Keratinocyte (primary cell): ENCODE measurements at regions not wholly inside any gene's neighbourhood (a gene's known extent, or its start where the extent isn't known, plus 50 kb on each side); places are given as distances from the start of the nearest gene placed in this dataset.

ENCODE experiments used
- DNase-seq: peaks from one replicate; pipeline ENCODE4 v3.0.0-alpha.2; 2011; ENCODE audit warnings: low read depth, missing footprints, low spot score
- FAIRE-seq: peaks from 2 replicates; lab custom pipeline; 2011; peaks lifted over from hg19 to GRCh38; lab: Jason Lieb, UNC
- H2AFZ ChIP-seq: 2 replicates; pipeline ENCODE4 v1.6.0; 2012; ENCODE audit warnings: low read length, control low read depth, inconsistent platforms; ENCODE audit not compliant: control insufficient read depth
- H3K27ac ChIP-seq: 2 replicates; pipeline ENCODE4 v1.5.1; 2011; ENCODE audit warnings: low read length; ENCODE audit not compliant: control insufficient read depth, insufficient read depth
- H3K27me3 ChIP-seq: 3 replicates; pipeline ENCODE4 v1.6.0; 2011; ENCODE audit warnings: low read length; ENCODE audit not compliant: control insufficient read depth, insufficient read depth; ENCODE audit errors: extremely low read depth
- H3K36me3 ChIP-seq, 2 experiments: 2 replicates in 1 of 2; 3 replicates in 1 of 2; pipeline ENCODE4 v1.5.1; 2011; ENCODE audit warnings: low read length in 2 of 2, mild to moderate bottlenecking in 1 of 2; ENCODE audit not compliant: control insufficient read depth in 2 of 2, insufficient read depth in 2 of 2; ENCODE audit errors: extremely low read depth in 1 of 2
- H3K4me1 ChIP-seq: 3 replicates; pipeline ENCODE4 v1.5.1; 2011; ENCODE audit warnings: low read length; ENCODE audit not compliant: control insufficient read depth, insufficient read depth; ENCODE audit errors: extremely low read depth
- H3K4me2 ChIP-seq: 3 replicates; pipeline ENCODE4 v1.6.0; 2011; ENCODE audit warnings: low read depth, low read length; ENCODE audit not compliant: control insufficient read depth, insufficient read depth; ENCODE audit errors: extremely low read depth
- H3K4me3 ChIP-seq, 3 experiments: fragments of 200-600 bp in 1 of 3; sonication (generic) in 1 of 3; 2 replicates in 2 of 3; 3 replicates in 1 of 3; pipeline ENCODE4 v1.5.1; 2011 to 2016; ENCODE audit warnings: low read length in 3 of 3, mild to moderate bottlenecking in 3 of 3, control low read depth in 2 of 3, inconsistent platforms in 1 of 3, low read depth in 1 of 3, mixed read lengths in 1 of 3, mixed run types in 1 of 3, moderate library complexity in 1 of 3; ENCODE audit not compliant: control insufficient read depth in 2 of 3, insufficient read depth in 2 of 3; ENCODE audit errors: extremely low read depth in 1 of 3
- H3K79me2 ChIP-seq: 2 replicates; pipeline ENCODE4 v1.6.0; 2012; ENCODE audit warnings: low read length; ENCODE audit not compliant: control insufficient read depth, insufficient read depth
- H3K9ac ChIP-seq: 3 replicates; pipeline ENCODE4 v1.6.0; 2011; ENCODE audit warnings: low read length; ENCODE audit not compliant: control insufficient read depth, insufficient read depth; ENCODE audit errors: extremely low read depth
- H3K9me1 ChIP-seq: 3 replicates; pipeline ENCODE4 v1.6.0; 2011; ENCODE audit warnings: low read length; ENCODE audit not compliant: control insufficient read depth, insufficient read depth; ENCODE audit errors: extremely low read depth
- H3K9me3 ChIP-seq: 2 replicates; pipeline ENCODE4 v1.5.1; 2012; ENCODE audit warnings: low read depth, low read length; ENCODE audit not compliant: control insufficient read depth
- H4K20me1 ChIP-seq: 3 replicates; pipeline ENCODE4 v1.6.0; 2011; ENCODE audit warnings: low read length; ENCODE audit not compliant: control insufficient read depth, insufficient read depth; ENCODE audit errors: extremely low read depth
- CTCF ChIP-seq, 3 experiments: IDR thresholded peaks in 1 of 3; conservative IDR thresholded peaks in 1 of 3; optimal IDR thresholded peaks in 1 of 3; 2 replicates in 2 of 3; 3 replicates in 1 of 3; pipeline versions ENCODE3 to v1.5.1; 2011; ENCODE audit warnings: low read length in 3 of 3, mild to moderate bottlenecking in 3 of 3, moderate library complexity in 2 of 3, control low read depth in 1 of 3, inconsistent platforms in 1 of 3; ENCODE audit not compliant: insufficient read depth in 2 of 3; ENCODE audit errors: extremely low read depth in 1 of 3
- EZH2 ChIP-seq: IDR thresholded peaks from one replicate; pipeline ENCODE4 v1.6.1; 2012; ENCODE audit warnings: inconsistent platforms, mild to moderate bottlenecking, low read length, moderate library complexity
- dilution Hi-C: fragments of 300-500 bp; cut with MboI; formaldehyde crosslinking; loops from one replicate; pipeline ENCODE4 v1.7.0; 2020; ENCODE audit warnings: low sequenced_read_pairs; ENCODE audit not compliant: extremely low pct_ligation_motif_present

- H3K4me1 ChIP-seq = no peaks in the 10 kb centered on the region
- no peaks in the 10 kb centered on the region for H3K9me3 ChIP-seq
- H2AFZ ChIP-seq = no peak overlapping the region
- no peaks in the 10 kb centered on the region for H3K36me3 ChIP-seq
- H3K27ac ChIP-seq = no peak overlapping the region
- dilution Hi-C loops = no loop called here
- TF ChIP-seq EZH2 (no peak), CTCF (optimal IDR thresholded peaks at IDR 0.05 in 1 of 3, IDR thresholded peaks at IDR 0.05 in 1 of 3, conservative IDR thresholded peaks at IDR 0.05 in 1 of 3; ENCODE audit: extremely low read depth in 1 of 3, insufficient read depth in 2 of 3, low read length in 3 of 3) (no peak)
- DNase-seq = no peak
- no peak overlapping the region for H3K9ac ChIP-seq
- H3K4me3 ChIP-seq = no peak overlapping the region
- H3K4me2 ChIP-seq = no peak overlapping the region
- H4K20me1 ChIP-seq = no peaks in the 10 kb centered on the region
- no peaks in the 10 kb centered on the region for H3K79me2 ChIP-seq
- FAIRE-seq = no peak
- no peaks in the 10 kb centered on the region for H3K27me3 ChIP-seq
- no peaks in the 10 kb centered on the region for H3K9me1 ChIP-seq
Measured at GRCh38 chr14:71834284-71835204, 97.7 kb upstream of the RGS6 start.

DNA sequence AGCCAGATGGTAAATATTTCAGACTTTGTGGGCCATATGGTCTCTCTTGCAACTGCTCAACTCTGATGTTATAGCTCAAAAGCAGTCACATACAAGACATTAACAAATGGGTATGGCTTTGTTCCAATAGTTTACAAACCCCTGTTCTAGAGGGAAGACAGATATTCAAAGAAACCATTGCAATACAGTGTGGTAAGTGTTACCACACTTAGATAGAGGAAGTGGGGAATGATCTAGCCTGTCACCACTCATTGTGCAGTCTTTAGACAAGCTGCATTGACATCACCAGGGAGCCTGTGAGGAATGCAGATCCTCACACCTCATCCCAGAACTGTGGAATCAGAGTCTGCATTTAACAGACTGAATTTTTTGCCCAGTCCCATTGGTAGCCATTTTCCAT lies 80.0 kb upstream of the RGS6 start:
- no peak for TF ChIP-seq CTCF (optimal IDR thresholded peaks at IDR 0.05 in 1 of 3, IDR thresholded peaks at IDR 0.05 in 1 of 3, conservative IDR thresholded peaks at IDR 0.05 in 1 of 3; ENCODE audit: extremely low read depth in 1 of 3, insufficient read depth in 2 of 3, low read length in 3 of 3)
- TF ChIP-seq EZH2 = no peak
- dilution Hi-C loops = no loop called here
- Histone ChIP-seq H3K27me3 (no peaks in the 10 kb centered on the region), H2AFZ (no peak overlapping the region), H3K4me1 (no peaks in the 10 kb centered on the region), H3K9ac (no peak overlapping the region), H3K79me2 (no peaks in the 10 kb centered on the region), H3K4me3 (no peak overlapping the region), H3K4me2 (no peak overlapping the region), H3K9me1 (no peaks in the 10 kb centered on the region), H3K9me3 (no peaks in the 10 kb centered on the region), H4K20me1 (no peaks in the 10 kb centered on the region), H3K36me3 (no peaks in the 10 kb centered on the region), H3K27ac (no peak overlapping the region)
- DNase-seq (no peak), FAIRE-seq (no peak)
